ENCODE measurements at regions not wholly inside any gene's neighbourhood (a gene's known extent, or its start where the extent isn't known, plus 50 kb on each side); places are given as distances from the start of the nearest gene placed in this dataset.
"Not testable (repeated sequence)": the region's sequence is repeated elsewhere in the genome, so short reads cannot be mapped to it uniquely, and the experiment has no call there.

GRCh38 chr5:130746641-130747040 is 418.4 kb downstream of the HINT1 start:
- TF ChIP-seq CTCF (conservative IDR thresholded peaks at IDR 0.05; ENCODE audit: low read length); EZH2phosphoT487 (IDR thresholded peaks at IDR 0.05; ENCODE audit: borderline replicate concordance): not testable (repeated sequence)
